ENCODE measurements at regions not wholly inside any gene's neighbourhood (a gene's known extent, or its start where the extent isn't known, plus 50 kb on each side); places are given as distances from the start of the nearest gene placed in this dataset.
"Not testable (repeated sequence)": the region's sequence is repeated elsewhere in the genome, so short reads cannot be mapped to it uniquely, and the experiment has no call there.

DNA sequence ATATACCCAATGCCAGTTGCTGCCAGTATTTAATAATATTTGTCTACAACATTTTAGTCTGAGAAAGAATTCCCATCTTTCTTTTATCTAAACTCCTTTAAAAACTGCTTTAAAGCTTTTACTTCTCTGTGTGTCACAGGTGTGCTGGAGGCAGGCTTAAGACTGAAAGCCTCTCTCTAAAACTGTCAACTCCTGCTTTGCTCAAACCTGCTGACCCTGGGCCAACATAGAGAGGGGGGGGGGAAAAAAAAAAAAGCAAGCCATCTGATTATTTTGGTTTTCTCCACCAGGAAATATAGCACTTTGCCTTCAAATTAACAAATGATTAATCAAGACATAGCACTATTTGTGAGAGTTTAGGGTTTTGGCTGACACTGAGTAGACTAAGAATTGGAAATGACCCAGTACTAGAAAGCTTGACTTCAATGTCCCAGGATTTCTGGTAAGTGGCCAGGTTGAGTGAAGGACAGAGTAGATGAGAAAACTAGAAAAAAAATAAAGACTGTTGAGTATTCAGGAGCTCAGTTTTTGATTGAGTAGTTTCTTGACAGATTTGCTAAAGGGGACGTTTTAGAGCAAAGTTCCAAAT, 357.0 kb upstream of the FLRT2 start:
- DNase-seq, result no peak

DNA sequence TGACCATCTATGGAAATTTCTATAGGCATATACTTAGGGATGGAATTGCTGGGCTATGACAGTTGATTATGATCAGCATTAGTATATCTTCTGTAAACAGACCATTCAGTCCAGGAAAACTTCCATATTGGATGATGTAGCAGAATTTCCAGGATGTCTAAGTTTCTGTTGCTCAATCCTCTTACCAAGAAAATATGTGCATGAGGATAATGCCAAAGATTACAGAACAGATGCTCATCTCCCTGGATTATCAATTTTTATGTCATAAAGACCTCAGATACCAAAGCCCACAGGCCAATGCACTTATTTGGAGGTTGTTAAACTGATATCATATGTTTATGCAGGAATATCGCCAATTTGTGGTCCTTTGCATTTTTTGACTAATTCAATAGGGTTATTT, 354.4 kb upstream of the FLRT2 start:
- DNase-seq, result no peak

DNA sequence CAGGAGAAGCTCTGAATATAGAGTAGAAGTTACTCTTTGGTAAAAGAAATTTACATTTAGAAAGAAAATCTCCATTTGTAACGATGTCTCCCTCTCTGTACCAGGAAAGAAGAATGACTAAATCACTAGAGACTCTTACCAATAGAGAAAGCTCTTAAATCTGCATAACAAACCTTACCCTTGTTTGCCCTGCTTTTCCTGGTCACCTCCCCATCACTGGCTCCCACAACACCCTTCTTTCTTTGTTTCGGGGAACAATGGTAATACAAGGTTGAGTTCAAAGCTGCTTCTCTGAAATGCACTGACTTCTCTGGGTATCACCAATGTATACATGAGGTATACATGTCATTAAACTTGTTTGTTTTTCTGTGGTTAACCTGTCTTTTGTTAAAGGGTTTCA, 351.1 kb upstream of the FLRT2 start:
- no peak for DNase-seq

DNA sequence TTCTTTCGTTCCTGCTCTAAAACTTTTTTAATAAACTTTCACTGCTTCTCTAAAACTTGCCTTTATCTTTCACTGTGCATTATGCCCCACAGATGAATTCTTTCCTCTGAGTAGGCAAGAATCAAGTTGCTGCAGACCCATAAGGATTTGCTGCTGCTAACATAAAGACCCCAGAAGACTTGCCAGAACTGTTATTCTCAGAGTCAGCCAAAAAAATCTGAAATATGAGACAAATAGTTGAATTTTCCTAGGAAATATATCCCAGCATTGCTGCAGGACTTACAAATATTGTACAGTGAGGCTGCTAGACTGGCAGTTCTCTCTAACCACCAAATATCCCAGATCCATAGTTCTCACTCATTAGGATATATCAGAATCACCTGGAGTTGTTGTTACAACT, 349.1 kb upstream of the FLRT2 start:
- no peak for DNase-seq

DNA sequence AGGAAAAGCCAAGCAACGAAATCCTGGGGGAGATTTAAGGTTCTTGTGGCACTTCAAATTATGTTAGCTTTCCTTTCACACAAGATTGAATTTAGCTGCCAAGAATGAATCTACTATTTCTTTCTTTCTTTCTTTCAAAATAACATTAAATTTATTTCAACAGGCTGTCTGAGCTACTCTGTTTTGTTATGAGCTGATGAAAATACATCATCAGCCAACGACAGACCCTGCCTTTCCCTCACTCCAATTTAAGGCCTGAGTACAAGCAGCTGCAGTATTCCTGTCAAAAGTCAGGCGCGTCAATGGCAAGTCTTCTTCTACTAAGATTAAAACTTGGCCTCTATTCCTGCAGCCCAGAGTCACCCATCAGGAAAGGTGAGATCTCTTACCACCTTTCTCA, 347.7 kb upstream of the FLRT2 start:
- DNase-seq, result no peak

- DNase-seq, result no peak
These were observed 343.9 kb upstream of the FLRT2 start for GRCh38 chr14:85186082-85186481.

DNA sequence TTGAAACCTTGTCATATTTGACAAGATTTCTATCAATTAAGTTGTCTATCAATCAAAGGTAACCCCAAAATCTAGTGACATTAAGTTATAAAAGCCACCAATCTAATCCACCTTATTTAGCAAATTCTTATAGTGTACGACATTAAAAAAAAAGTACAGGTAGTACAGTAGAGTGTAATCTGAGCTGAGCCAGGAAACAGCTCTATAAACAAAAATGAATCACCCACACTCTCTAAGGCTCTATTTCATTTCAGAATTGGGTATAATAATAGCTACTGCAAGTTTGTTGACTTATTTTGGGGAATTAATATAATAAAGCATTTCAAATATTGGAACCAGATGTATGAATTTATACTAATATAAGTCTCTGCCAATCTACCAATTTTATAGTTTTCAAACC, 342.4 kb upstream of the FLRT2 start:
- DNase-seq, result no peak

DNA sequence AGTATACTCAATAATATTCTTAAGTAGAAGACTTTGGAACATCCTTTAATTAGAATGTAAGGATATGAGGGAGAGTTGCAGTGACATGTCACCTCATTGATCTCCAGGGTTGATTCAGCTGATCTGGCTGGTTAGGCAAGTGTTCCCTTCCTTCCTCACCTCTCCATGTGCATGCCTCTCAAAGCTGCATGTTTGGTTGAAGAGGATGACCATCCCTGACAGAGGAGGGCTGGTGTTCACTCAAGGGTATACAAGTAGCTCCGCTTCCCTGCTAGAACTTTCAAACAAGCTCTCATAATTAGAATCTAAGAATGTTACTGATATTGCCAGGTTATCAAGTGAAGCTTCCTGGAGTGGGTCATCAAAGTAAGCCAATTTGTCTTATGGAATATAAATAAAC, 341.1 kb upstream of the FLRT2 start:
- DNase-seq, result no peak

DNA sequence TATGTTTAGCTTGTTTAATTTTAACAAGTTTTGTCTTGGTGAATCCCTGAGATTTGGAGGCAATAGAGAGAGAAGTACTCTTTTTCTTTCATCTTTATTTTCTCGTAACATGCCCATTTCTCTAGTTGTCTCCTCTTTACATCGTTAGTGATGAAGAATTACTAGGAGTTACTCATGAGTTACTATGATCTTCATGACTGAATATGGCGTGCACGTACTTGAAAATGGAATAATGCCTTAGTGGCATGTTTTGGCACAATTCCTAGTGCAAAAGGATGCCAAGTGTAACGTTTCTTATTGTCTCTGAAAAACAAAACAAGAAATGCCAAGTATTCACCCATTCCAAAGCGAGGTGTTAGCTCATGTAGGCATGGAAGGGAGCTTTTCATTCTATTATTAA, 340.7 kb upstream of the FLRT2 start:
- not testable (repeated sequence) for DNase-seq

DNA sequence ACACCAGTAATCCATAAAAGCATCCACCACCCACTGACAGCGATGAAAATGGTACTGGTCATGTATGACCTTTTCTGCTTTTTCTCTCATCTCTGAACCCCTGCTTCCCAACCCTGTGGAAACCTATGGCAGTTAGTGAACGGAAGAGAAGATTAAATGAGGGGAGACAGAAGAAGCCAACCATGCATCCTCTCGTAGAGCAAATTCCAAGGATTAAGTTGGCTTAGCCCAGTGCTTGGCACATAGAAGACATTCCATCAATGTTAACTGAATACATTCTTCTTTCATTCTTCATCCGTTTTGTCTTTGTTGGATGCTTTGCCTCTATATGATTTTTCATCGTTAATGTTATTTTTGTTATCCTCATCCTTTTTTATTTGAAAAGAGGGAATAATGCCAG, 339.7 kb upstream of the FLRT2 start:
- DNase-seq, result no peak

GRCh38 chr14:85191986-85192385, 338.0 kb upstream of the FLRT2 start:
- no peak for DNase-seq

GRCh38 chr14:85195872-85196477, 334.0 kb upstream of the FLRT2 start:
- DNase-seq, result no peak

DNA sequence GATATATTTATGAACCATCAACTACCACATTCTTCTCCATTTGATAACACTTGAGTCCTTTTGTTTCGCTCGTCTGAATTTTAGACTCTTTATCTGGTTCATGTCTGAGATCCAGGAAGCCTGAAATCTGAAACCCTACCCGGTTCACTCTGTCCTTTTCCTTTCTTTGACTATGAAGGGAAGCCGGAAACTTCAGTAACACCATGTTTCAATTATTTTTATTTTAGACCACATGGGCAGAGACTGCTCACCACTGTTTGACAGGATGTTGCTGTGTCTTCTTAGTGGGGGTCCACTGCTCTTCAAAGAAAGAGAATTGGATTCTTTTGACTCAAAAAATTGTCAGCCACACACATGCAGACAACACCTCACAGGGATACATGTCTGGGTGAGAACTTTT, 331.9 kb upstream of the FLRT2 start:
- no peak for DNase-seq

DNA sequence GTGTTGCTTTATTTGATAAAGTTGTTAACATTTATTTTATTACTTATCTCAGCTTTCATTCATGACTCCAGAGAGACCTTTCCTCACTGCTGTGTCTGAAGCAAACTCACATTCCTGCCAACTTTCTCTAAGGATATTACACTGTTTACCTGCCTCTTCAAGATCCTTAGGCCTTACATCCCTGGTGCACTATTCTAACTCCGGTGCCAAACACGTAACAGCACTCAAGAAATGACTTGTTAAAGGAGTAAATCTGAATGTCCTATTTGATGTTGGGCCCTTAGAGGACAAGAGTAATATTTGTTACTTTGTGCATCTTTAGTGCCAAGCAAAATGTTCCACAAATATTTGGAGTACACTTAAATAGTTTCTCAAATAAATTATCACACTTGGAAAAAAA, 324.1 kb upstream of the FLRT2 start:
- DNase-seq, result no peak

GRCh38 chr14:85214471-85214870, 315.5 kb upstream of the FLRT2 start:
- no peak for DNase-seq

DNA sequence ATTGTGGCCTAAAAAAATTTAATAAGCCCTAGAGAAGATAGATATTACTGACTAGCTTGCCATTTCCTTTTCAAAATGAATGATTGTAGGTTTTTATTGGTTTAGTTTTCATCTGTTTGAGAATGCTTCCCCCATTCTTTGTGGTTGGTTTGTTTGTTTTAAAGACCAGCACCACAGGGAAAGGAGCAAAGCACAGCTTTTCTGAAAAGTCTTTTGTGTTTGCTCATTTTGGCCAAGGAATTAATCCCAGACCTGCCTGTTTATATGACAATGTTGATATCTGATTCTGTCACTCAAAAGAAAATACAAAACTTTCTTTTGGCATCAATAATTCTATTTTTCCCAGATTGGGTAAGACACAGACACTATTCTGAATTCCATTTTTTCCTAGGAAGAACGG, 312.5 kb upstream of the FLRT2 start:
- no peak for DNase-seq

- DNase-seq, result no peak
These were observed 311.0 kb upstream of the FLRT2 start for GRCh38 chr14:85218982-85219381.

- no peak for DNase-seq
These were observed 308.1 kb upstream of the FLRT2 start for GRCh38 chr14:85221832-85222231.

GRCh38 chr14:85222341-85222740, 307.6 kb upstream of the FLRT2 start:
- DNase-seq, result no peak

DNA sequence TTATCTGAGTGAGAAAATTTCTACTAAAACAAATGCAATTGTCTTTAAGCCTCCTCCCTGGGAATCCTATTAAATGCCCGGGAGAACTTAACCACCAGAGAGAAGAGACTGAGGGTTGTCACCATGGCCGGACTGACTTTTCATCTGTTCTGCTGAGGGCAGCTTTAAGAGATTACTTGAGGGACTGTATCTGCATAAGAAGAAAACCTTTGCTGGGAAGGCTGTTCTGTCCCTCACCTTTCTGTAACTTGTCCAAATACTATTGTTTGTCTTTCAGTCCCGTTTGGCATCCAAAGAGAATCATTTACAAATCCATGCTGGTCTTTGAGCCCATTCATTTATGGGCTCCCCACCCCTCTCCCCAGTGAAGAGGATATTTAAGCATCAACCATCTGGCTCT, 306.3 kb upstream of the FLRT2 start:
- no peak for DNase-seq

- DNase-seq, result no peak
These were observed 305.7 kb upstream of the FLRT2 start for GRCh38 chr14:85224241-85224640.

DNA sequence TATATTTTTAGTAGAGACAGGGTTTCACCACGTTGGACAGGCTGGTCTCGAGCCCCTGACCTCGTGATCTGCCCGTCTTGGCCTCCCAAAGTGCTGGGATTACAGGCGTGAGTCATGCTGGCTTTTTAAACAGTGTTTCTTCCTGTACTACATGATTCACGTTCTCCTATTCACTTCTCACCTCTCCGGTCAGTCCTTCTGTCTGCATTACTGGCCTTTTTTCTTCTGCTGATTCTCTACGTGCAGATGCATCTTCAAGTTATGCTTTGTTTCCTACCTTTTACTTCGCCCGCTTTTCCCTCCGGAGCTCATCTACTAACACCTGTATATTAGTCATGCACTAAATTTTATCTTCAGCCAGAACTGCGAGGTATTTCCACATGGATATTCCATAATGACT, 296.2 kb upstream of the FLRT2 start:
- no peak for DNase-seq

DNA sequence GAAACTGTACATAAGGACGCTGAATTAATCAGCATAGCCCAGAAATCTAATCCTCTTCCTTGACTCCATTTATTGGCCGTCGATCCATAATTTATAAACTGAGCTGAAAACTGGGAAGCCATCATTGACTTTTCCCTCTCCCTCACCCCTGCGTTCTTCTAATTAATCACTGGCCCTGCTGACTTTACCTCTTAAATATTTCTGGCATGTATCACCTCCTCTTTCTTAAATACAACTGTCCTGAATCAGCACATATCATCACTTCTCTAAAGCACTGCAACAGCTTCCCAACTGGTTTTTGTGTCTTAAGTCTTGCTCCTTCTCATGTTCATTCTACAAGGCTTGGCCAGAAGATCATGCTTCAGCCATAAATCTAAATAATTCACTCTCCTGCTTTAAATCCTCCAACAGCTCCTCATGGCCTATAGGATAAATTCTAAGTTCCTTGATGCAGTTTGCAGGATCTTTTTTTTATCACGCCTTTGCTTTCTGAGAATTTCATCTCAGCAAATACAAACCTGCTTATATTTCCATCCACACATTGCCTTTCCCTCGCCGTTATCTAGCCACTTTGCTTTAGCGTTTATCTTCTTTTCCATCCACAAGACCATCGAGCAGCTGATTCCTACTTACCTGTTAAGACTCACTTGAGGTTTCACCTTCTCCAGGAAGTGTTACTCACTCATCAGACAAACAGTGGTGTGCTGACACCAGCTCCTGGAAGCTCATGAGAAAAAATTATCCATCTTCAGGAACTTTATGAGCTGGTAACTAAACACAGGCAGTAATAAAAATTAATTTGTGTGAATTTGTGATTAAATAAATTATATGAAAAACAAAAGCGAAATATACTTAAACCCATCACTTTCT, 295.6 kb upstream of the FLRT2 start:
- no peak for DNase-seq

DNA sequence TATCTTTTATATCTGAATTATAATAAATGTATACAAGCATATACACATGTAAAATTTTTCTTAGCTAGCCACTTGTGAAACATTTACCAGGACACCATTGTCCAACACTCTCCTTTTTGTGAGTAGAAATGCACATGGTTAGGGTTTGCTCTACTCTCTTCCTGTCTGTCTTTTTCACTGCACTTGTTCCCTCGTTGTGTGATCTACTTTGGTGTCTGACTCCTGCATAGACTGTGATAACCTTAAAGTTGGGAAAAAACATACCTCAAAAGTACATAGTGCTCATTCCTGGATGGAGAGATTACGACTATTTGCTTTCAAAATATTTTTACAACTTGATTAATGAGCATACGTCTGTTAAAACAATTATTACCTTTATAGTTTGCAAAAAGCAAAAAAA, 294.1 kb upstream of the FLRT2 start:
- DNase-seq, result no peak

DNA sequence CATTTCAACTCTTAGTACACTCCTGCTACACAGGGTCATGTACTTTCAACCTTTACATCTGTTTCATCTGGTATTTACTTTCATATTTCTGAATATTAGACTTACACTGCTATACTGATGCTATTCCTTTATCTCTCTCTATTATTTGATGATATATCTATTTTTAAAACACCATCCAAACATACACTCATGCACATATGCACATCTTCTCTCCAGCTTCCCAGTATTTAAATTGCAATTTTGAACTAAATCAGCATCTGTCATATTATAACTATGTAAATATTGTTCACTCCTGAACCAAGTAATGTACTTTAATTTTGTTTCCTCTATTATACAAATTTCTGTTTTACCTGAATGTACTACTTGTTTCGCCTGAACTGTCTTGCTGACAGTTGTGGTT, 293.6 kb upstream of the FLRT2 start:
- no peak for DNase-seq
